ENCODE measurements at regions not wholly inside any gene's neighbourhood (a gene's known extent, or its start where the extent isn't known, plus 50 kb on each side); places are given as distances from the start of the nearest gene placed in this dataset.
"Not testable (repeated sequence)": the region's sequence is repeated elsewhere in the genome, so short reads cannot be mapped to it uniquely, and the experiment has no call there.

GRCh38 chr16:29232811-29233704 lies 173.5 kb downstream of the NPIPB11 start:
- intact Hi-C loops (cut with DNase I; ENCODE audit: low total_unique reads): no loop called here
- Histone ChIP-seq H3K4me3 (no peak overlapping the region), H3K9me3 (no peaks in the 10 kb centered on the region), H3K27me3 (no peaks in the 10 kb centered on the region), H3K27ac (no peak overlapping the region), H3K4me1 (peaks cover 0 to 6% of the 10 kb centered on the region in 2 donors), H3K36me3 (no peaks in the 10 kb centered on the region)
- TF ChIP-seq POLR2AphosphoS5 (IDR thresholded peaks at IDR 0.05) (no peak), CTCF (IDR thresholded peaks at IDR 0.05) (no peak), POLR2A (IDR thresholded peaks at IDR 0.05) (no peak)
- no peak for DNase-seq (ENCODE audit: low spot score in 2 of 2)

GRCh38 chr16:29232160-29232705 lies 174.3 kb downstream of the NPIPB11 start:
- H3K27ac ChIP-seq; H3K4me1 ChIP-seq; intact Hi-C loops (cut with DNase I; ENCODE audit: low total_unique reads); H3K27me3 ChIP-seq; H3K9me3 ChIP-seq; H3K36me3 ChIP-seq; H3K4me3 ChIP-seq: not testable (repeated sequence)
- DNase-seq (ENCODE audit: low spot score in 2 of 2): peak in 1 of 2 donors; percentile 11

GRCh38 chr16:29231244-29231643 lies 175.3 kb downstream of the NPIPB11 start:
- peak in 1 of 2 donors; percentile 16 for DNase-seq (ENCODE audit: low spot score in 2 of 2)
- Histone ChIP-seq H3K9me3 (no peaks in the 10 kb centered on the region), H3K27ac (peak overlapping the region; percentile 71 to 83)

GRCh38 chr16:29230671-29231096 lies 175.8 kb downstream of the NPIPB11 start:
- H3K4me3 ChIP-seq: peak overlapping the region in 2 of 3 donors; percentile 21 to 46
- no peaks in the 10 kb centered on the region for H3K27me3 ChIP-seq
- H3K4me1 ChIP-seq: peaks cover 0 to 6% of the 10 kb centered on the region in 2 donors
- H3K27ac ChIP-seq: peak overlapping the region; percentile 71 to 83
- TF ChIP-seq CTCF (IDR thresholded peaks at IDR 0.05): no peak
- no peaks in the 10 kb centered on the region for H3K9me3 ChIP-seq
- peak in 1 of 2 donors; percentile 17 for DNase-seq (ENCODE audit: low spot score in 2 of 2)
- H3K36me3 ChIP-seq: no peaks in the 10 kb centered on the region
- intact Hi-C loops (cut with DNase I; ENCODE audit: low total_unique reads): no loop called here

More at GRCh38 chr16:29231244-29231643, 175.3 kb downstream of the NPIPB11 start:
- intact Hi-C loops (cut with DNase I; ENCODE audit: low total_unique reads): no loop called here
- TF ChIP-seq POLR2A (IDR thresholded peaks at IDR 0.05) (no peak), POLR2AphosphoS5 (IDR thresholded peaks at IDR 0.05) (no peak), CTCF (IDR thresholded peaks at IDR 0.05) (no peak)
- peaks cover 0 to 6% of the 10 kb centered on the region in 2 donors for H3K4me1 ChIP-seq
- H3K4me3 ChIP-seq: peak overlapping the region in 2 of 3 donors; percentile 21 to 46
- no peaks in the 10 kb centered on the region for H3K36me3 ChIP-seq
- H3K27me3 ChIP-seq: no peaks in the 10 kb centered on the region

- H3K4me1 ChIP-seq; intact Hi-C loops (cut with DNase I; ENCODE audit: low total_unique reads); H3K27me3 ChIP-seq; DNase-seq (ENCODE audit: low spot score in 2 of 2); H3K36me3 ChIP-seq; H3K9me3 ChIP-seq: not testable (repeated sequence)
- peak overlapping the region in 1 of 3 donors; percentile 46 for H3K4me3 ChIP-seq
- peak overlapping the region; percentile 71 to 83 for H3K27ac ChIP-seq
Observed at GRCh38 chr16:29230006-29230668, 176.4 kb downstream of the NPIPB11 start.

- intact Hi-C loops (cut with DNase I; ENCODE audit: low total_unique reads); H3K27me3 ChIP-seq; H3K4me1 ChIP-seq; H3K36me3 ChIP-seq; H3K4me3 ChIP-seq; H3K27ac ChIP-seq; H3K9me3 ChIP-seq: not testable (repeated sequence)
- peak in 1 of 2 donors; percentile 26 for DNase-seq (ENCODE audit: low spot score in 2 of 2)
Observed at GRCh38 chr16:29229616-29230005, 176.9 kb downstream of the NPIPB11 start.

GRCh38 chr16:29228664-29229611 lies 177.6 kb downstream of the NPIPB11 start:
- DNase-seq (ENCODE audit: low spot score in 2 of 2): peak in 1 of 2 donors; percentile 13
- not testable (repeated sequence) for H3K27ac ChIP-seq

More at GRCh38 chr16:29228664-29229611, 177.6 kb downstream of the NPIPB11 start:
- H3K4me3 ChIP-seq; intact Hi-C loops (cut with DNase I; ENCODE audit: low total_unique reads); H3K4me1 ChIP-seq; H3K36me3 ChIP-seq; H3K27me3 ChIP-seq; H3K9me3 ChIP-seq: not testable (repeated sequence)

All from breast epithelium (tissue), 4 donors.